WTC11 (cell line): ENCODE measurements at regions not wholly inside any gene's neighbourhood (a gene's known extent, or its start where the extent isn't known, plus 50 kb on each side); places are given as distances from the start of the nearest gene placed in this dataset.

Experiments used
- ATAC-seq: fragments of 200-7000 bp; cut with Tn5 transposase; 2 replicates; pipeline ENCODE4 v1.10.0; 2021; ENCODE audit warnings: mild to moderate bottlenecking, moderate library complexity
- CTCF ChIA-PET: fragments of 300-600 bp; sonication (Branson Sonifier 250); formaldehyde crosslinking; loops from one replicate; lab custom pipeline; 2021; ENCODE audit warnings: antibody characterized with exemption; lab: Charles Lee
- POLR2A ChIA-PET: fragments of 350-600 bp; sonication (Branson Sonifier 250); formaldehyde crosslinking; loops from one replicate; lab custom pipeline; 2021; ENCODE audit warnings: antibody characterized with exemption; lab: Charles Lee
- DNase-seq: peaks from one replicate; pipeline ENCODE4 v3.0.0; 2021; ENCODE audit warnings: low spot score
- H3K27ac Mint-ChIP-seq: 2 replicates; pipeline ENCODE4 v1.8.0; 2021; ENCODE audit warnings: mixed read lengths
- H3K27me3 Mint-ChIP-seq: 2 replicates; pipeline ENCODE4 v1.8.0; 2021; ENCODE audit warnings: low read depth, mild to moderate bottlenecking, moderate library complexity, mixed read lengths
- H3K36me3 Mint-ChIP-seq: 2 replicates; pipeline ENCODE4 v1.8.0; 2021; ENCODE audit warnings: mixed read lengths
- H3K4me1 Mint-ChIP-seq: 2 replicates; pipeline ENCODE4 v1.8.0; 2022; ENCODE audit warnings: mixed read lengths
- H3K4me3 Mint-ChIP-seq: 2 replicates; pipeline ENCODE4 v1.8.0; 2021; ENCODE audit warnings: mild to moderate bottlenecking, moderate library complexity, mixed read lengths
- H3K9me3 Mint-ChIP-seq: 2 replicates; pipeline ENCODE4 v1.8.0; 2021; ENCODE audit warnings: mixed read lengths
- FOXJ3 ChIP-seq: sonication (generic); formaldehyde crosslinking; IDR thresholded peaks from 2 replicates; pipeline ENCODE4 v1.9.0; 2021; ENCODE audit warnings: missing genetic modification reagents, mild to moderate bottlenecking, borderline replicate concordance
- JUN ChIP-seq: sonication (generic); formaldehyde crosslinking; IDR thresholded peaks from 2 replicates; pipeline ENCODE4 v1.8.0; 2023; ENCODE audit warnings: mild to moderate bottlenecking, missing genetic modification reagents
- NFE2L1 ChIP-seq: sonication (generic); formaldehyde crosslinking; IDR thresholded peaks from 2 replicates; pipeline ENCODE4 v1.8.1; 2023; ENCODE audit warnings: missing genetic modification reagents
- SMAD3 ChIP-seq: sonication (generic); formaldehyde crosslinking; IDR thresholded peaks from 2 replicates; pipeline ENCODE4 v1.8.0; 2022; ENCODE audit warnings: missing genetic modification reagents, mild to moderate bottlenecking, borderline replicate concordance
- ZBTB21 ChIP-seq: sonication (generic); formaldehyde crosslinking; IDR thresholded peaks from 2 replicates; pipeline ENCODE4 v1.8.1; 2023; ENCODE audit warnings: mild to moderate bottlenecking, missing genetic modification reagents, borderline replicate concordance
- ZNF121 ChIP-seq: sonication (generic); formaldehyde crosslinking; IDR thresholded peaks from 2 replicates; pipeline ENCODE4 v1.8.0; 2023; ENCODE audit warnings: missing genetic modification reagents
- ZNF263 ChIP-seq: sonication (generic); formaldehyde crosslinking; IDR thresholded peaks from 2 replicates; pipeline ENCODE4 v1.8.1; 2022; ENCODE audit warnings: low read depth, mild to moderate bottlenecking, moderate library complexity, missing genetic modification reagents
- ZNF317 ChIP-seq: sonication (generic); formaldehyde crosslinking; IDR thresholded peaks from 2 replicates; pipeline ENCODE4 v1.8.1; 2023; ENCODE audit warnings: low read depth, mild to moderate bottlenecking, moderate library complexity, missing genetic modification reagents, borderline replicate concordance
- TF ChIP-seq, protein P1 (sequence below): fragments of 250-450 bp; sonication (Bioruptor Pico); IDR thresholded peaks from 2 replicates; pipeline ENCODE4 v1.9.0; 2021; ENCODE audit warnings: mild to moderate bottlenecking
- TF ChIP-seq, protein P2 (sequence below): sonication (generic); formaldehyde crosslinking; IDR thresholded peaks from 2 replicates; pipeline ENCODE4 v1.8.0; 2023; ENCODE audit warnings: missing genetic modification reagents
- TF ChIP-seq, protein P3 (sequence below): fragments of 250-450 bp; sonication (Bioruptor Pico); IDR thresholded peaks from 2 replicates; pipeline ENCODE4 v1.9.0; 2021; ENCODE audit warnings: moderate library complexity, mild to moderate bottlenecking, inconsistent platforms, borderline replicate concordance
- TF ChIP-seq, protein P4 (sequence below): sonication (generic); formaldehyde crosslinking; IDR thresholded peaks from 2 replicates; pipeline ENCODE4 v1.8.1; 2022; ENCODE audit warnings: low read depth, missing genetic modification reagents, borderline replicate concordance
- TF ChIP-seq, protein P5 (sequence below): sonication (generic); formaldehyde crosslinking; IDR thresholded peaks from 2 replicates; pipeline ENCODE4 v1.8.1; 2022; ENCODE audit warnings: mild to moderate bottlenecking, missing genetic modification reagents, moderate library complexity, borderline replicate concordance
- TF ChIP-seq, protein P6 (sequence below): sonication (generic); formaldehyde crosslinking; IDR thresholded peaks from 2 replicates; pipeline ENCODE4 v1.8.0; 2023; ENCODE audit warnings: missing genetic modification reagents, mild to moderate bottlenecking, borderline replicate concordance
- TF ChIP-seq, protein P7 (sequence below): sonication (generic); formaldehyde crosslinking; IDR thresholded peaks from 2 replicates; pipeline ENCODE4 v1.8.1; 2022; ENCODE audit warnings: low read depth, mild to moderate bottlenecking, moderate library complexity, missing genetic modification reagents, borderline replicate concordance

DNA sequence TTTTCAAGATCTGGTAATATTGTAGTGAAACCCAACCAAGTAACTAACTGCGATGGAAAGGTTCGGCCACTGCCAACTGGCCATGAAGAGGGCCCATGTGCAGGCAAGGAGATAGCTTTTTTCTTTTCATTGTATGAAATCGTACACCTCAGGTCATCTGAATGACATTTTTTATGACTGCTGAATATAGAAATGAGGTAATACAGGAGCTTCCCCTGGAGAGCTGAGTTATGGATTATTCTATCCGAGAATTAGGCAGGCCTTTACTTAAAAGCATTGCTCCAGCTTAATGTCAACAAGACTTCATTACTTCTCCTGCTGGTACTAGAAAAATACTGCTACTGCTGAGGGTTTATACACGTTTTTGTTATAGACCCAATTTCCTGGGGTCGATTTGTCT, 1215.6 kb downstream of the EFNB2 start (continued):
- TF ChIP-seq, protein P1, sequence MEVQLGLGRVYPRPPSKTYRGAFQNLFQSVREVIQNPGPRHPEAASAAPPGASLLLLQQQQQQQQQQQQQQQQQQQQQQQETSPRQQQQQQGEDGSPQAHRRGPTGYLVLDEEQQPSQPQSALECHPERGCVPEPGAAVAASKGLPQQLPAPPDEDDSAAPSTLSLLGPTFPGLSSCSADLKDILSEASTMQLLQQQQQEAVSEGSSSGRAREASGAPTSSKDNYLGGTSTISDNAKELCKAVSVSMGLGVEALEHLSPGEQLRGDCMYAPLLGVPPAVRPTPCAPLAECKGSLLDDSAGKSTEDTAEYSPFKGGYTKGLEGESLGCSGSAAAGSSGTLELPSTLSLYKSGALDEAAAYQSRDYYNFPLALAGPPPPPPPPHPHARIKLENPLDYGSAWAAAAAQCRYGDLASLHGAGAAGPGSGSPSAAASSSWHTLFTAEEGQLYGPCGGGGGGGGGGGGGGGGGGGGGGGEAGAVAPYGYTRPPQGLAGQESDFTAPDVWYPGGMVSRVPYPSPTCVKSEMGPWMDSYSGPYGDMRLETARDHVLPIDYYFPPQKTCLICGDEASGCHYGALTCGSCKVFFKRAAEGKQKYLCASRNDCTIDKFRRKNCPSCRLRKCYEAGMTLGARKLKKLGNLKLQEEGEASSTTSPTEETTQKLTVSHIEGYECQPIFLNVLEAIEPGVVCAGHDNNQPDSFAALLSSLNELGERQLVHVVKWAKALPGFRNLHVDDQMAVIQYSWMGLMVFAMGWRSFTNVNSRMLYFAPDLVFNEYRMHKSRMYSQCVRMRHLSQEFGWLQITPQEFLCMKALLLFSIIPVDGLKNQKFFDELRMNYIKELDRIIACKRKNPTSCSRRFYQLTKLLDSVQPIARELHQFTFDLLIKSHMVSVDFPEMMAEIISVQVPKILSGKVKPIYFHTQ (CRISPR knock-in tag): no peak
- TF ChIP-seq, protein P2, sequence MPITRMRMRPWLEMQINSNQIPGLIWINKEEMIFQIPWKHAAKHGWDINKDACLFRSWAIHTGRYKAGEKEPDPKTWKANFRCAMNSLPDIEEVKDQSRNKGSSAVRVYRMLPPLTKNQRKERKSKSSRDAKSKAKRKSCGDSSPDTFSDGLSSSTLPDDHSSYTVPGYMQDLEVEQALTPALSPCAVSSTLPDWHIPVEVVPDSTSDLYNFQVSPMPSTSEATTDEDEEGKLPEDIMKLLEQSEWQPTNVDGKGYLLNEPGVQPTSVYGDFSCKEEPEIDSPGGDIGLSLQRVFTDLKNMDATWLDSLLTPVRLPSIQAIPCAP (CRISPR knock-in tag): no peak
- TF ChIP-seq, protein P3, sequence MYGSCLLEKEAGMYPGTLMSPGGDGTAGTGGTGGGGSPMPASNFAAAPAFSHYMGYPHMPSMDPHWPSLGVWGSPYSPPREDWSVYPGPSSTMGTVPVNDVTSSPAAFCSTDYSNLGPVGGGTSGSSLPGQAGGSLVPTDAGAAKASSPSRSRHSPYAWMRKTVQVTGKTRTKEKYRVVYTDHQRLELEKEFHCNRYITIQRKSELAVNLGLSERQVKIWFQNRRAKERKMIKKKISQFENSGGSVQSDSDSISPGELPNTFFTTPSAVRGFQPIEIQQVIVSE (CRISPR knock-in tag): no peak
- TF ChIP-seq, protein P4, sequence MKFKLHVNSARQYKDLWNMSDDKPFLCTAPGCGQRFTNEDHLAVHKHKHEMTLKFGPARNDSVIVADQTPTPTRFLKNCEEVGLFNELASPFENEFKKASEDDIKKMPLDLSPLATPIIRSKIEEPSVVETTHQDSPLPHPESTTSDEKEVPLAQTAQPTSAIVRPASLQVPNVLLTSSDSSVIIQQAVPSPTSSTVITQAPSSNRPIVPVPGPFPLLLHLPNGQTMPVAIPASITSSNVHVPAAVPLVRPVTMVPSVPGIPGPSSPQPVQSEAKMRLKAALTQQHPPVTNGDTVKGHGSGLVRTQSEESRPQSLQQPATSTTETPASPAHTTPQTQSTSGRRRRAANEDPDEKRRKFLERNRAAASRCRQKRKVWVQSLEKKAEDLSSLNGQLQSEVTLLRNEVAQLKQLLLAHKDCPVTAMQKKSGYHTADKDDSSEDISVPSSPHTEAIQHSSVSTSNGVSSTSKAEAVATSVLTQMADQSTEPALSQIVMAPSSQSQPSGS (CRISPR knock-in tag): no peak
- TF ChIP-seq JUN (CRISPR knock-in tag): no peak
- TF ChIP-seq, all 79 proteins: peak for 0

DNA sequence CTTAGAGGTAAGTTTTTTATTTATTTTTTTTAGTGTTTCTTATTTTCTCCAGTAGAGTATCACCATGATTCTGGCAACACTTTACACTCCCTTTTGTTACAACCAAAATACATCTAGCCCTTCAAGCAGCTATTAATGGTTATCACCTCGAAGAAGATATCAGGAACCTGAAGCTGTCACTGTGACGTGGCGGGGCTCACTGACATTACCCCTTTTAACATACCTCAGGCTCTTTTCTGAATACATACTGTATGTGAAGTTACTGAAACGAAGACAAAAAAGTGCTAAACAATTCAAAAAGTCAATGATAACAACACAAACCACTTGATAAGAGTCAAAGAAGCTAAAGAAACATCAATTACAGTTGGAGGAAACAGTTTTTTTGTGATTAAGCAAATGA, 1218.7 kb downstream of the EFNB2 start:
- CTCF ChIA-PET: interaction anchor here (0.7 kb wide), 1 partner anchor 766 kb away, joined by 5 read pairs; no protein-coding TSS in a partner anchor
- ATAC-seq: no peak
- Mint-ChIP-seq H3K4me1 (no peaks in the 10 kb centered on the region), H3K27me3 (no peaks in the 10 kb centered on the region), H3K9me3 (peaks cover 6% of the 10 kb centered on the region), H3K27ac (no peak overlapping the region; the same call in 1 of the 2 replicates), H3K4me3 (no peak overlapping the region)
- POLR2A ChIA-PET: no interaction called here
- TF ChIP-seq, protein P1 (CRISPR knock-in tag): no peak
- TF ChIP-seq ZNF317 (CRISPR knock-in tag) (no peak), SMAD3 (CRISPR knock-in tag) (no peak), ZNF121 (no peak), ZNF263 (CRISPR knock-in tag) (no peak), FOXJ3 (CRISPR knock-in tag) (no peak), NFE2L1 (CRISPR knock-in tag) (no peak), ZBTB21 (no peak)
- TF ChIP-seq, protein P5, sequence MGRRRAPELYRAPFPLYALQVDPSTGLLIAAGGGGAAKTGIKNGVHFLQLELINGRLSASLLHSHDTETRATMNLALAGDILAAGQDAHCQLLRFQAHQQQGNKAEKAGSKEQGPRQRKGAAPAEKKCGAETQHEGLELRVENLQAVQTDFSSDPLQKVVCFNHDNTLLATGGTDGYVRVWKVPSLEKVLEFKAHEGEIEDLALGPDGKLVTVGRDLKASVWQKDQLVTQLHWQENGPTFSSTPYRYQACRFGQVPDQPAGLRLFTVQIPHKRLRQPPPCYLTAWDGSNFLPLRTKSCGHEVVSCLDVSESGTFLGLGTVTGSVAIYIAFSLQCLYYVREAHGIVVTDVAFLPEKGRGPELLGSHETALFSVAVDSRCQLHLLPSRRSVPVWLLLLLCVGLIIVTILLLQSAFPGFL (CRISPR knock-in tag): no peak
- TF ChIP-seq, protein P6, sequence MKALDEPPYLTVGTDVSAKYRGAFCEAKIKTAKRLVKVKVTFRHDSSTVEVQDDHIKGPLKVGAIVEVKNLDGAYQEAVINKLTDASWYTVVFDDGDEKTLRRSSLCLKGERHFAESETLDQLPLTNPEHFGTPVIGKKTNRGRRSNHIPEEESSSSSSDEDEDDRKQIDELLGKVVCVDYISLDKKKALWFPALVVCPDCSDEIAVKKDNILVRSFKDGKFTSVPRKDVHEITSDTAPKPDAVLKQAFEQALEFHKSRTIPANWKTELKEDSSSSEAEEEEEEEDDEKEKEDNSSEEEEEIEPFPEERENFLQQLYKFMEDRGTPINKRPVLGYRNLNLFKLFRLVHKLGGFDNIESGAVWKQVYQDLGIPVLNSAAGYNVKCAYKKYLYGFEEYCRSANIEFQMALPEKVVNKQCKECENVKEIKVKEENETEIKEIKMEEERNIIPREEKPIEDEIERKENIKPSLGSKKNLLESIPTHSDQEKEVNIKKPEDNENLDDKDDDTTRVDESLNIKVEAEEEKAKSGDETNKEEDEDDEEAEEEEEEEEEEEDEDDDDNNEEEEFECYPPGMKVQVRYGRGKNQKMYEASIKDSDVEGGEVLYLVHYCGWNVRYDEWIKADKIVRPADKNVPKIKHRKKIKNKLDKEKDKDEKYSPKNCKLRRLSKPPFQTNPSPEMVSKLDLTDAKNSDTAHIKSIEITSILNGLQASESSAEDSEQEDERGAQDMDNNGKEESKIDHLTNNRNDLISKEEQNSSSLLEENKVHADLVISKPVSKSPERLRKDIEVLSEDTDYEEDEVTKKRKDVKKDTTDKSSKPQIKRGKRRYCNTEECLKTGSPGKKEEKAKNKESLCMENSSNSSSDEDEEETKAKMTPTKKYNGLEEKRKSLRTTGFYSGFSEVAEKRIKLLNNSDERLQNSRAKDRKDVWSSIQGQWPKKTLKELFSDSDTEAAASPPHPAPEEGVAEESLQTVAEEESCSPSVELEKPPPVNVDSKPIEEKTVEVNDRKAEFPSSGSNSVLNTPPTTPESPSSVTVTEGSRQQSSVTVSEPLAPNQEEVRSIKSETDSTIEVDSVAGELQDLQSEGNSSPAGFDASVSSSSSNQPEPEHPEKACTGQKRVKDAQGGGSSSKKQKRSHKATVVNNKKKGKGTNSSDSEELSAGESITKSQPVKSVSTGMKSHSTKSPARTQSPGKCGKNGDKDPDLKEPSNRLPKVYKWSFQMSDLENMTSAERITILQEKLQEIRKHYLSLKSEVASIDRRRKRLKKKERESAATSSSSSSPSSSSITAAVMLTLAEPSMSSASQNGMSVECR: no peak
- TF ChIP-seq, protein P7, sequence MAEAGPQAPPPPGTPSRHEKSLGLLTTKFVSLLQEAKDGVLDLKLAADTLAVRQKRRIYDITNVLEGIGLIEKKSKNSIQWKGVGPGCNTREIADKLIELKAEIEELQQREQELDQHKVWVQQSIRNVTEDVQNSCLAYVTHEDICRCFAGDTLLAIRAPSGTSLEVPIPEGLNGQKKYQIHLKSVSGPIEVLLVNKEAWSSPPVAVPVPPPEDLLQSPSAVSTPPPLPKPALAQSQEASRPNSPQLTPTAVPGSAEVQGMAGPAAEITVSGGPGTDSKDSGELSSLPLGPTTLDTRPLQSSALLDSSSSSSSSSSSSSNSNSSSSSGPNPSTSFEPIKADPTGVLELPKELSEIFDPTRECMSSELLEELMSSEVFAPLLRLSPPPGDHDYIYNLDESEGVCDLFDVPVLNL (CRISPR knock-in tag): no peak
- TF ChIP-seq, all 79 proteins: peak for 0
- H3K36me3 Mint-ChIP-seq: no peaks in the 10 kb centered on the region
- DNase-seq: no peak
